ENCODE measurements at regions not wholly inside any gene's neighbourhood (a gene's known extent, or its start where the extent isn't known, plus 50 kb on each side); places are given as distances from the start of the nearest gene placed in this dataset.

- no peak for DNase-seq
- WGBS (ENCODE audit: insufficient coverage) = 100% methylated on average over 1 of the region's 4 CpGs
- no peak overlapping the region for H3K4me3 ChIP-seq (ENCODE audit: control extremely low read depth in 1 of 5, extremely low read depth in 1 of 5, insufficient read depth in 1 of 5, low read depth in 2 of 5, low read length in 4 of 5)
- CTCF ChIA-PET = no interaction called here
- H3K9ac ChIP-seq (ENCODE audit: low read length) = no peak overlapping the region
- TF ChIP-seq CTCF (IDR thresholded peaks at IDR 0.05) (no peak), EZH2 (IDR thresholded peaks at IDR 0.05; ENCODE audit: borderline replicate concordance, insufficient read depth, low read depth, low read length, poor library complexity, severe bottlenecking) (no peak)
- peaks cover 0 to 3% (median 0%) of the 10 kb centered on the region in 4 experiments for H3K27me3 ChIP-seq (replicated peaks in 1 of 4; ENCODE audit: control extremely low read depth in 1 of 4, control insufficient read depth in 3 of 4, insufficient read depth in 4 of 4, low read length in 3 of 4)
- no peaks in the 10 kb centered on the region for H3K79me2 ChIP-seq (ENCODE audit: control insufficient read depth, insufficient read depth, low read length)
- no peaks in the 10 kb centered on the region for H3K36me3 ChIP-seq (replicated peaks in 1 of 2; ENCODE audit: control extremely low read depth in 1 of 2, control insufficient read depth in 1 of 2, extremely low read depth in 1 of 2, insufficient read depth in 2 of 2, low read length in 1 of 2)
- Mint-ChIP-seq H3K27ac (no peak overlapping the region), H3K4me3 (no peak overlapping the region), H3K4me1 (no peaks in the 10 kb centered on the region), H3K9me3 (ENCODE audit: insufficient read depth) (peaks cover 3% of the 10 kb centered on the region), H3K27me3 (no peaks in the 10 kb centered on the region)
- H3K4me1 ChIP-seq (ENCODE audit: control insufficient read depth in 2 of 2, insufficient read depth in 2 of 2, low read length in 2 of 2) = no peaks in the 10 kb centered on the region
- intact Hi-C loops (cut with micrococcal nuclease) = no loop called here
- POLR2A ChIA-PET = no interaction called here
- no peak overlapping the region for H3K27ac ChIP-seq (ENCODE audit: low read length in 2 of 2)
- no peaks in the 10 kb centered on the region for H4K20me1 ChIP-seq (ENCODE audit: control insufficient read depth, insufficient read depth, low read length, poor library complexity, severe bottlenecking)
- H2AFZ ChIP-seq (ENCODE audit: insufficient read depth, low read depth, low read length, poor library complexity, severe bottlenecking) = no peak overlapping the region
- H3K4me2 ChIP-seq (replicated peaks; ENCODE audit: low read depth, low read length, poor library complexity, severe bottlenecking) = no peak overlapping the region
- no peak for ATAC-seq (ENCODE audit: low read depth)
- peaks cover 0 to 11% (median 0%) of the 10 kb centered on the region in 3 donors for H3K9me3 ChIP-seq (ENCODE audit: control extremely low read depth in 1 of 3, control insufficient read depth in 2 of 3, insufficient read depth in 1 of 3, low read length in 2 of 3)
Measured at GRCh38 chr2:16021611-16022363, 81.4 kb downstream of the MYCN start.

- 90% methylated on average over 4 of the region's 5 CpGs for WGBS (ENCODE audit: insufficient coverage)
- Histone ChIP-seq H3K4me1 (ENCODE audit: control insufficient read depth in 2 of 2, insufficient read depth in 2 of 2, low read length in 2 of 2) (no peaks in the 10 kb centered on the region), H3K4me2 (replicated peaks; ENCODE audit: low read depth, low read length, poor library complexity, severe bottlenecking) (no peak overlapping the region), H3K4me3 (ENCODE audit: control extremely low read depth in 1 of 5, extremely low read depth in 1 of 5, insufficient read depth in 1 of 5, low read depth in 2 of 5, low read length in 4 of 5) (no peak overlapping the region), H3K9ac (ENCODE audit: low read length) (no peak overlapping the region), H2AFZ (ENCODE audit: insufficient read depth, low read depth, low read length, poor library complexity, severe bottlenecking) (no peak overlapping the region), H3K27ac (ENCODE audit: low read length in 2 of 2) (no peak overlapping the region), H4K20me1 (ENCODE audit: control insufficient read depth, insufficient read depth, low read length, poor library complexity, severe bottlenecking) (no peaks in the 10 kb centered on the region), H3K79me2 (ENCODE audit: control insufficient read depth, insufficient read depth, low read length) (no peaks in the 10 kb centered on the region), H3K27me3 (replicated peaks in 1 of 4; ENCODE audit: control extremely low read depth in 1 of 4, control insufficient read depth in 3 of 4, insufficient read depth in 4 of 4, low read length in 3 of 4) (peaks cover 0 to 3% (median 0%) of the 10 kb centered on the region in 4 experiments), H3K36me3 (replicated peaks in 1 of 2; ENCODE audit: control extremely low read depth in 1 of 2, control insufficient read depth in 1 of 2, extremely low read depth in 1 of 2, insufficient read depth in 2 of 2, low read length in 1 of 2) (no peaks in the 10 kb centered on the region), H3K9me3 (ENCODE audit: control extremely low read depth in 1 of 3, control insufficient read depth in 2 of 3, insufficient read depth in 1 of 3, low read length in 2 of 3) (peaks cover 0 to 11% (median 0%) of the 10 kb centered on the region in 3 donors)
- no peak for DNase-seq
- no peaks in the 10 kb centered on the region for H3K4me1 Mint-ChIP-seq
- ChIA-PET CTCF (no interaction called here), POLR2A (no interaction called here)
- intact Hi-C loops (cut with micrococcal nuclease) = no loop called here
- no peak overlapping the region for H3K27ac Mint-ChIP-seq
- no peak for ATAC-seq (ENCODE audit: low read depth)
- H3K4me3 Mint-ChIP-seq = no peak overlapping the region
- peaks cover 3% of the 10 kb centered on the region for H3K9me3 Mint-ChIP-seq (ENCODE audit: insufficient read depth)
- peaks cover 3% of the 10 kb centered on the region for H3K27me3 Mint-ChIP-seq
- TF ChIP-seq CTCF (IDR thresholded peaks at IDR 0.05) (no peak), EZH2 (IDR thresholded peaks at IDR 0.05; ENCODE audit: borderline replicate concordance, insufficient read depth, low read depth, low read length, poor library complexity, severe bottlenecking) (no peak)
Measured at GRCh38 chr2:16020389-16021008, 80.1 kb downstream of the MYCN start.

Measured in B cell (primary cell).